Fibroblast of skin of right biceps (primary cell): ENCODE measurements at regions not wholly inside any gene's neighbourhood (a gene's known extent, or its start where the extent isn't known, plus 50 kb on each side); places are given as distances from the start of the nearest gene placed in this dataset.

Source experiments
- DNase-seq: peaks from one replicate; pipeline ENCODE4 v3.0.0-alpha.2; 2013

DNA sequence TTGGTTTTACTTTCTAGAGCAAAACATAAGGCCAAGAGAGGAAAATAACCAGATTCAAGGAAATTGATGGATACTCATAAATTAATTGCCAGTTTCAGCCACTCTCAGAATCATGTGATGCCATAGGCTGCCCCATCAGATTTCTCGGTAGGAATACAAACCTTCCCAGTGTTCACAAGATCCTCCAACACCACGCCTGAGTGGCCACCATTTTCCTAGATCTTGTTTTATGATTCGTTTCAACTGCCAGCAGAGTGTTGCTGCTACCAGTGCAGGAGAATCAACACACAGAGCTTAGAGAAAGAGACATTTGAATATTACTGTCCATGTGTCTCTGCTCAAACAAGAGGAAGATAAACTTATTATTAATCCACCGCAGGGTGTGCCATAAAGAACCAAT lies 434.2 kb upstream of the CDH4 start:
- no peak for DNase-seq

DNA sequence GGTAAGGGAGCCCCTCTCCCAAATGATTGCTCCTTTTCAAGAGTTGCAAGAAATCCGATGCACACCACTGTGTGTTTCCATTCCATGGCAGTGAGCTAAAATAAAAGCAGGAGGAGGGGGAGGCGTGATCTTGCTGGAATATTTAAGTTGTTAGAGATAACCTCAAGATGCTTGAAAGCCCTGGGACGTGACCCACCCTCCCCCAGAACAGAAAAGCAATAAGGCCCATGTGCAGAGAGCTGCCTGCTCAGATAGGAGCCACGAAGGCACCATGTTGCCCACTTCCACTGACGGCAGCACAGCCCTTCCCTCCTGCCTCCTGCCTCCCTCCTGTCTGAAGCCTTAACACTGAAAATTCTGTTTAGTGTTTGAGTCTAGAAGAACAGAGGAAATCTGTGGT lies 432.6 kb upstream of the CDH4 start:
- DNase-seq = no peak

DNA sequence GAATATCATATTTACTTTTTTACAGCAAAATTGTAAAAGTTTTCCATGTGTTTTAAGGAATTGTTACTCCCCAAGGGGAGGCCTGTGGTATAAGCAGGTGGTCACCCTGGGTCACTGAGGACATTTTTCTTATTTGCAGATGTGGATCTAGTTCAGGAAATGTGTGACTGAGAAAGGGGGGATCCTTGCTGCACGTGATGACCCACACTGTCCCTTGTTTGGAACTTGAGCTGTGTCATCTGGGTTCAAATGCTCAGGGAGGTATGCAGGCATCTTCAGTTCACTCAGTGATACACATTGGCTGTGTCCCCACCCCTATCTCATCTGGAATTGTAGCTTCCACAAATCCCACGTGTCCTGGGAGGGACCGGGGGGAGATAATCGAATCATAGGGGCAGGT lies 431.9 kb upstream of the CDH4 start:
- no peak for DNase-seq

DNA sequence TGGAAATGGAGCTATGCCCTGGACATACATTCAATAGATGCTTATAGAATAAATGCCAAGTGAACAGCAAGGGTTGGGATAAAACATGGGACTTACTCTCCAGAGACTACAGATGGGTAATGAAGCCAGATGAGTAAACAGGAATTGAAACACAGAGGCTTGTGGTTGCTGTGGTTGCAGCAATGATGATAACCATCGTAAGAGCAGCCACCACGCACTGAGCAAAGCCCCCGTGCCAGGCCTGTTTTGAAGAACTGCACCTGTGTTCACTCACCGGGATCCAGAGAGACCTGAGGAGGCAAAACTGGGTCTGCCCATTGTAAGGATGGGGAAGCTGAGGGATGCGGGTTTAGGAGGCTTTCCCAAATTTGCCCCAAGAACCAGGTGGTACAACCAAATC lies 431.1 kb upstream of the CDH4 start:
- no peak for DNase-seq

DNA sequence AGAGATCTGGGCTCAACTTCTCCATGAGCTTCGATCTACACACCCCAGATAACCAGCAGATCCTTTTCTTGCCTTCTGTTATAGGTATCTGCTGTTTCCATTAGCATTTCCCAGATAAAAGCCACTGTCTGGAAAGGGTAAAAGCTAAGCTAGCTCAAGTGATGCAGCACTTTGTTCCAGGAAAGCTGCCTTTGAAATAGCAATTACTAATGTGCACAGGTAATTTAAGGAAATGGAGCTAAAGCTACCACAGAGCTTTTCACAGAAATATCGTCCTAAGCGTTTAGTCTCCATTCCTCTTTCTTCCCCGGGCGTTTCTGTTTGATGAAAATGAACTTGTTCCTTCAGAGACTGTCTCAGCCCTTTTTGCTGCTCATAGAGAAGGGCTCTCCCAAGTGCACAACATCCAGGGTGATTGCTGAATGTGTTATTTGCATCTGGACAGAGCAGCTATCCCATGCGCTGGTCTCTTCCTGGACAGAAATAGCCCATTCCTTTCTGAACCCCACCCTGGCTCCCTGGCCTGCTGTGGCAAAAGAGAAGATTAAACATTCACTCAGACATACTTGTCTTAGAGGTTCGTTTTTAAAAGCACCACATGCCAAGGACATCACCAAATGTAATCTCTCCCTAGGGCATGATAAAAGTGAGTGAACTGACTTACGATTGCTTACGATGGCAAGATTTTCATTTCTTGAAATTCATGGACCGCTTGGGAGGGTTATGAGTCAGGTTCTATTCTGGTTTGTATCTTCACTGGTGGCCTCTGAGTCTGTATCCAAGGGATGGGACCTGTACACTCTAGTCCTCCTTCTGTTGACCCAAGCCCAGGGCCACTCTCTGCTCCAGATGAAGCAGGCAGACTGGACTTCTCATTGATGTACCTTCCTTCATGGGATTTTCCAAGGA lies 429.1 kb upstream of the CDH4 start:
- DNase-seq = no peak

DNA sequence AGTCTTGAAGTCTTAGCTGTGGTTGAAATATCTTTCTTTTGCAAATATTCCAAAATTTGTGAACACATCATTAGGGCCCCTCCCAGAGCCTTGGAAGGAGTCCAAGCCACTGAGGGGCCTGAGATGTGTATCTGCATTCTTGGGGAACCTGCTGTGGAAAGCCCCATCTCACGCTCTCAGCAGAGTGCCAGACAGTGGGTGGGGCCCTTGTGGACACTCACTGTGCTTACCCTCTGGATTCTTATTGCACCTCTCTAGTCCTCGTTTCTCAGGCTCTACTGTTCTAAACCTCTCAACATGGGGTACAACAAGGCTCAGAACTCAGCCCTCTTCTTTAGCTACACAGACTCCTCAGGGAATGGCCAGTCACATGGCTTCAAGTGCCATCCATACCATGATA lies 416.2 kb upstream of the CDH4 start:
- DNase-seq = no peak

DNA sequence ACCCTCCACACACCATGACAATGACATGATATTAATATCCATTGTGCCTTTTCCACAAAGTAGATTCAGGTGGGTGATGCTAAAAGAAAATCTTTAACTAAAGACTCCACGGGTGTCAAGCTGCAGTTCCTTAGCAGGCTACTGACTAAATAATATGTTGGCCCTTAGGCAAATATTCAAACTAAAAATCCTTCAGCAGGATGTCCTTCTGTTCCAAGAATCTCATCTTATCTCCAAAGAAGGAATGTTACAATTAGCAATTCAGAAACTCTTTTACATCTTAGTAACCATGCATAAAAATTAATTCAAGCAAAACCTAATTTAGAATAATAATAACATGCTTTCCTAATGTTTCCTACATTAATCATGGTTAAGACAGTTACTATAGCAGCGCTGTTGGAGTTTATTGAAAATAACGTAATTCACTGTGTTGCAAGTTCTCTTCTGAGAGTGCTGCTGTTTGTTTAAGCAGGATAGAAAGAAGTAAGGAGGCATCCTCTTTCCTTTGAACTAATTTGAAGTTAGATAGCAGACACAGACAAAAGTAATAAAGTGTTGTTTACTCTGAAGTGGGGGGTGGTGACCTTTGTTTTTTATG lies 414.8 kb upstream of the CDH4 start:
- no peak for DNase-seq

DNA sequence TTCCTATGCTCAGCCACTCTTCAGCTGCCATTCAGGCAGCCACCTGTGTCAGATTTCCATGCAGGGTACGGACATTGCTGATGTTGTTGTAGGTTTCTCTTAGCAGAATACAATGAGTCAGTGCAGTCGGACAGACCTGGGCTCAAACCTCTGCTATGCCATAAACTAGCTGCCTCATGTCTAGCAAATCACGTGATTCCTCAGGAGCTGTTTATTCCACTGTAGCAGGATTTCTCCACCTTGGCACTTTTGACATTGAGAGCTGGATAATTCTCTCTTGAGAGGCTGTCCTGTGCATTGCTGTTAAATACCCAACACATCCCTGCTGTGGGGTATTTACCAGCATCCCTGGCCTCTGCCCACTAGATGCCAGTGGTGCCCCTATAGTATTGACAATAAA lies 413.8 kb upstream of the CDH4 start:
- no peak for DNase-seq

DNA sequence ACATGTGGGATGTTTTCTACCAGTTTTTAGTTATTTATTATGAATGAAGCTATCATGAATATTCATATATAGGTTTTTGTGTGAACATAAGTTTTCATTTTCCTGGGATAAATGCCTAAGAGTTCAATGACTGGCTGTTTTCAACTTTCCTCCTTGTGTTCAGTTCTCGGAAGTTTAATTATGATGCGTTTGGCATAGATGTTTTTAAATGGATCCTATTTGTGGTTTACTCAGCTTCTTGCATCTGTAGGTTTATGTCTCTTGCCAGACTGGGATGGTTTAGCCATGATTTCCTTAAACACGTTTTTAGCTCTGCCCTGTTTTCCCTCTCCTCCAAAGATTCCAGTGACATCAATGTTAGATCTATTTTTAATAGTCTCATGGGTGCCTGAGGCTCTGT lies 411.1 kb upstream of the CDH4 start:
- DNase-seq = no peak

DNA sequence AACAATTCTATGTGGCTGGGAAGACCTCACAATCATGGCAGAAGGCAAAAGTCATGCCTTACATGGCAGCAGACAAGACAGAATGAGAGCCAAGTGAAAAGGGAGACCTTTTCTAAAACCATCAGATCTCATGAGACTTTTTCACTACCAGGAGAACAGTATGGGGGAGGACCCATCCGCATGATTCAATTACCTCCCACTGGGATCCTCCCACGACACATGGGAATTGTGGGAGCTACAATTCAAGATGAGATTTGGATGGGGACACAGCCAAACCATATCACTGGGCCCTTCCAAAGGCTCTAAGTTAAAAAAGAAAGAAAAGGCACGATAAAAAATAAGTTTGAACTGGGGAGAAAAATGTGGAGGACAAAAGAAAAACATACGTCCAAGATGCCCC lies 406.9 kb upstream of the CDH4 start:
- DNase-seq = no peak

DNA sequence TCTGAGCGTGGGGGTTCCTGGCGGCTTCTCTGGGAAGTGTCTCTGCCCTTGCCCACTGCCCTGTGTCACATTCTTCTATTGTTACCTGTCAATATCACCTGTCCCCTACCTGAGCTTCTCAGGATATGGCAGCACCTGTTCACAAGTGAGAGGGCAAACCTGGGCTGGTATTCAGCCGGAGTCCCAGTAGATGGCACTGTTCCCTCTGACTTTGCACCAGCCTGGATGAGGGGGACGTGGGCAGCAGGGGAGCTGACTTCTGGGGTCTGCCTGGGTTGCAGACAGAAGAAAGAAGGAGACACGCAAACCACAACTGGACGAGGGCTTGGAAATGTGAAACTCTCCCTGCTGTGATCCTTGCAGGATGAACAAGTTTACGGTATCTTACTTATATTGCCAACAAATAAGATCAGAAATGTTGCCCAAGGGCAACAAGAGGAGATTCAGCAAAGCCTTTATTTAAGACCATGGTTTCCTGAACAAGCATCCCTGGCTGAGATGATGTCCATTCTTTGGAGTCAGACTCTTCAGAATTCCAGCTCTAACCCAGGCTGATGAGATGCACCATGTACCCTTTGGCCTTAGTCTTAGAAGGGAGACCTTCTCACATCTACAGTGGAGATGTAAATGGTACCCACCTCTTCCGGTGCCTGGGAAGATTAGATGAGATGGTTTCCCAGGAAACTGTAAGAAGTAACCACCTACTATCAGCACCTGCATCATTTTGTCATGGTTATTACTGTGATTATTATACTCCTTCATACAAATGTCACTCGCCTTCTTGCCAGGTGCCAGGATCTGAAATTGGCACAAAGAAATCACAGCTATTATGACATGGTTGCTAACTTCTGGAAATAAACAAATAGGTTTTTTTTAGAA lies 400.0 kb upstream of the CDH4 start:
- DNase-seq = no peak

DNA sequence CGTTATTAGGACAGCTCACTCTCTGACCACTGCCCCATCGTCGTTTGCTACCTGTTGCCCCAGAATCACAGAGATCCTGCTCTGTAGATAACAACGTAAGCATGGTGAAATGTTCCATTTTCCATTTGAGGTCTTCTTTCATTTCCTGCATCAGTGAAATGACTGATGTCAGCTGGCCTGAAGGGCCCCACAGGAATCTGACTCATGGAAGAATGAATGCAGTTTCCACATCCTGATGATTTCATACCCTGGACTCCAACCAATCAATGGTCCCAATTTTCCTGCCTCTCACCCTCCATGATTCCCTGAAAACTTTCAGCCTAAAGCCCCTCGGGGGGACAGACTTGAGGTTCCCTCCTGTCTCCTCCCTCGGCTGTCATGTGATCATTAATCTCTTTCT lies 394.4 kb upstream of the CDH4 start:
- peak; percentile 81 for DNase-seq

DNA sequence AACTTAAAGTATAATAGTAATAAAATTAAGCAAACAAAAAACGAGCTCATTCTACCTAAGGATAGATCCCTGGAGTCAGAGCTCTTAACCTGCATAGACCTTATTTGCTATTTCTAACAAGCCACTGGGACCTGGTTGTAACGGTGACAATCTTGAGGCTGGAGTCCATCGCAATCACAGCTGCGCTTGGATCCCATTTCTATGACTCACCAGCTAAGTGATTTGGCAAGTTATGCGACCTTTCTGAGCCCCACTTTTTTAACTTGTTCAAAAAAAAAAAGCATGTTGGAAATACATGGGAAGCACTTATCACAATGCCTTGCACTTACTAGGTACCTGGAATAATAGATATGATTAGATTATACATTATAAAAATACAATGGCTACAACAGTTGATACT lies 389.5 kb upstream of the CDH4 start:
- peak; percentile 8 for DNase-seq

DNA sequence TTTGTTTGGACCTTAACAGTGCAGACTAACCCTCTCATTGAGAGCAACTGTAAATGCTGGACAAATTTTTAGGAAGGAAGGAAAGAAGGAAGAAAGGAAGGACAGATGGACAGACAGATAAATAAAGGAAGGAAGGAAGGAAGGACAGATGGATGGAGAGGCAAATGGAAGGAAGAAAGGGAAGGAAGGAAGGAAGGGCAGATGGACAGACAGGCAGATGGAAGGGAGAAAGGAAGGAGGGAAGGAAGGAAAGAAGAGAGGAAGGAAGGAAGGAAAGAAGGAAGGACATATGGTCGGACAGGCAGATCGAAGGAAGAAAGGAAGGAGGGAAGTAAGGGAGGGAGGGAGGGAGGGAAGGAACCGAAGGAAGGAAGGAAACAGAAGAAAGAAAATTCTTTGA lies 388.5 kb upstream of the CDH4 start:
- DNase-seq = no peak

DNA sequence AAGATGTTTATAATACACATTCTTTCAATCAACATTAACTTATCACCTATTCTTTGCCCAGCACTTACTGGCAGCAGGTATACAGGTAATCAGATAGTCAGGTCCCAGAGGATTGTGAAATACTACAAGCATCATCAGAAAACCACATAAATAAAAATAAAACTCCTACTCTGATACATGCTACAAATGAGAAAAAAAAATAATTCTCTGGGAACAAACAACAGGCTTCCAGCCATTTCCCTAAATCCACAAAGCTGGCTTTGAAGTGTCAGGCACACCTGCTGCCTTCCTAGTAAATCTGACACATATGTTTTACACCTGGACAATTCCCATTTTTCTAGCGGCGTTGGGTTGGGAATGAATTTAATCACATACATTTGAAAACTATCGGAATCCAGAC lies 384.5 kb upstream of the CDH4 start:
- DNase-seq = no peak

DNA sequence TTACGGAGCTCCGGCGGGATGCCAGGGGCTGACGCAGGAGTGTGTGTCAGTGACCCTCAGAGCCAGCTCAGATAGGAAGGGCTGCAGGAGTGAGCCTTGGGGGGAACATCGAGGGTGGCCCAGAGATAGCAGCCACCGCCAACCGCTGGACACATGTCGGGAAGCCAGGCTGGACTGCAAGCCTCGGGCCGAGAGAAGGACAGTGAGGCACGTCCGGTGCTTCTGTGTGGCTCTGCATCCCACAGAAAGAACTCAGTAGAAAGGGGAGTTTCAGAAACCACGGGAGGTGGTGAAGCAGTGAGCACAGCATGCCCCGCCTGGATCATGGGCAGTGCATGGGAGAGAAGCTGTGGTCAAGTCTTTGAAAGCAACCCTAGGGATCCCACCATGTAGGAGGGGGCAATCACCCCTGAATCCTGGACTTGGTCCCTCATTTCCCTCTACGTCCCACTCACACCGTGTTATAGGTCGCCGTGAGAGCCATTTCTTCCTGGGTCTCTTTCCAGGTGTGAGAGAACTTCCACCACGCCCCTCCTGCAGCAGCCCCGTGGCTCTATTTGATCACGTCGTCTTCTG lies 383.7 kb upstream of the CDH4 start:
- no peak for DNase-seq

DNA sequence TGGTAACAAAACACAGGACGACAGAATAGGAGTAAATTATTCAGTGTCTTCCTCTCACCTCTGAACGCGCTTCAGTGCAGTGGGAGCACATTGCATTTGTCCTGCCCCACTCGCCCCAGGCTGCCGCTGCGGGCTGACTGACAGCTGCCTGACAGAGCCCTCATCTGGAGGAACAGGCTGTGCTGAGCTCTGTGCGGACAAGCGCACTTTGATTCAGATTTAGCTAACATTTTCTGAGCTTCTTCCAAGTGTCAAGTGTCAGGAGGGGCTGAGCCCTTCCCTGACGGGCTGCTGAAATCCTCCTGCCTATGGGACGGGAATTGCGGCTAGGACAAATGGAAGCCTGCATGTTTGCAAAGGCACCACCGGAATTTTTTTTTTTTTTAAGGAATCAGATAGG lies 383.0 kb upstream of the CDH4 start:
- DNase-seq = no peak

DNA sequence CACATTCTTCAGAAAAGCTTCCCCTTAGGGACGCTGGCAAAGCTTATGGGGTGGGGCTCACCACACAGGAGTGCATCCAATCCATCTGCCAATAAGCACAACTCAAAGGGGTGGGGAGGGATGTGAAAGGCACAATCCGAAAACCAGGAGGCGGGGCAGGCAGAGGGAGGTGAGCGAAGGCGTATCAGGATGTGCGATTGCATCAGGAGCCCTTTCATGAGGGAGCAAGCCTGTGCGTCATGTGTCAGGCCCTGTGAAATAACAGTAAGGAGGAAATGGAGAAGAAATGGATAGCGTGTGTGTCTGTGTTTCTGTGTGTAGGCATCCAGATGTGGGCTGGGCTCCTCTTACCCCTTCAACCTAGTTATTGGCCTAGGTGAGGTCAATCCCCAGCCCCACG lies 382.4 kb upstream of the CDH4 start:
- DNase-seq = peak; percentile 43

DNA sequence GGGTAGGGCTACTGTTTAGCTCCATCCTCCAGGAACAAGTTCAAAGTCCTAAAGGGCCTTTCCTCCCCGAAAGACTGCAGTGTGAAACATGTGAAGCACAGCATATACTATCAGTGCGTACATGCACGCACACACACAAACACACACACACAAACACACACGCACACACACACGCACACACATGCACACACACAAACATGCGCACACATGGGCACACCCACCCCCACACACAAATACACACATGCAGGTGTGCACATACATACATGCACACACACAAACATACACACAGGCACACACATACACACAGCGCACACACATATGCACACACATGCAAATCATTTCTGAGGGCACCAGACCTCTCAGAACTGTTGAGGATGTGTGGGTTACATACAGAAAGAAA lies 382.0 kb upstream of the CDH4 start:
- DNase-seq = no peak

DNA sequence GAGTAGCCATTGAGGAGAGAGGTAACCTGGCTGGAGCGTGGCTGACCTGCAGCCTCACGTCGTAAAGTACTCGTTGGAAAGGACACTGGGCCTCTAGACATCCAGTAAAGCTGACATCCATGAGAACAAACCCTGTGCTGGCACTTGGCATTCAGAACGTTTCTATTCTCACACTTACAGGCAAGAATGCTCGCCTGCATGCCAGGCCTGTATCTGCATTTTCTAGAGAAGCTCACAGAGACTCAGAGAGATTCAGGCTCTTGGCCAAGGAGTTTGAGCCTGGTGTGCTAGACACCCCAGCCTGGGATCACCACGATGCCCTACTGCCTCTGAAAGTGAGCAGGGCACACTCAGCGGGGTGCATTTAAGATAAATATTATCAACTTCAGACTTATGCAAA lies 379.8 kb upstream of the CDH4 start:
- no peak for DNase-seq

DNA sequence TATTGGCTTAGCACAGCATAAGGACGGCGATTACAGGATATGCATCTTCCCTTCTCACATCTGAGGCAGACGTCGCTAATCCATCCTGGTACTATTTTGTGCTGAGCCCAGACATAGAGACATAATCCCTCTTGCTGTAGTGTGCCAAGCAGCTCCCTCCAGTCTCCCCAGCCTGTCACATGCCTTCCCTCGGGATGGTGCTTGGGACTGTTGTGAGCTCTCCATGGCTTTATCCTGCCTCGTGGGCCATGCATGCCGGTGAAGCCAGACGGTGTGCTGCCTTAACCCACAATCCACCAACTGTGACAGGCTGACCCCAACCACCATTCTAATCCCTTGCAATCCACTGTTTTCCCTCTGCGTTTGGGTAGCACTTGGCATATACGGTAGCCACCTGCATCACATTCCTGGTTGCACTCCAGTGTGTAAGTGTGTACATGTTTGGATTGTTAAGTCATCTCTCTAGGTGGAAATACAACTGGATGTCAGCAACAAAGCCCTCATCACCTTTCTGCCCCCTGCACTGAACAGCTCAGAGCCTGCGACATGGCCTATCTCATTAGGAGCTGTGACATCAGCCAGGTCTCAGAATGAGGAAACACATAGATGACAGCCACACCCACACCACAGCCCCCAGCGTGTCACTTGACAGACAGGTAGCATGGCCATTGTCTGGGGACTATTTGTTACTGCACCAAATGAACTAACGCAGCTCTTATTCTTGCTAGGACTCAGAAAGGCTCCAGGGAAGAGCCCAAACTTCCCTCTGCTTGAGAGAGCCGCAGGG lies 374.8 kb upstream of the CDH4 start:
- DNase-seq = no peak

DNA sequence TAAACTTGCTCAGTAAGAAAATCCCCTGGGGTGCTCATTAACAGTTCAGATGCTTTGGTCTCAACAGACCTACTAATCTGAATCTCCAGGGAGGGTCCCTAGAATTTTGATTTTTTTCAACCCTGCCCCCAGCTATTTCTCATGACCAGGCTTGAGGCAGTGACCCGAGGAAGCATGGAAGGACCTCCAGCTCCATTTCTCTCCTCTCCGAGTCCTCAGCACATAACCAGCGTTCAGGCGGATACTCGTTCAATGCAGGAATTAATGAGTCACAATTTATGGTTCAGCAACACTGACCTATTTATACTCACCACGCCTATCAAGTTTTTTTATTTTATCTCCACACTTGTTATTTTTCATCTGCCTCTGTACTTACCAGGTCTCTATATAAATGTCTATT lies 369.2 kb upstream of the CDH4 start:
- no peak for DNase-seq

DNA sequence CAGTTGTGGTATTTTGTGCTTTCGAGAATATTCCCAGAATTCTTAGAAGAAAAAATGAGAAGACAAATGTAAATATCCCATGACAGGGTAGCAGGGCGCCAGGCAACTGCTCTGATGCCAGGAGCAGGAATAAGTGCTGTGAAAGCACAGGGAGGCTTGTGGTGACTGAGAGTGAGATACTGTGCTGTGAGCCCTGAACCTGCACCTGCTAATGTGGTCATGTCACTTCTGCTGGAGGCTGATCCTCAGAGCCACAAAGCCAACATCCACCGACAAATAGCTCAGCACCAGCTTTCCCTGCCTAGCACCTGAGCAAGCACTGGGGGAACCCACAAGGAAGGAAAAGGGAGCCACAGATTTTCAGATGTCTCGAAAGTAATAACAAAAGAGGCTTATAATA lies 368.6 kb upstream of the CDH4 start:
- no peak for DNase-seq
